ENCODE measurements at regions not wholly inside any gene's neighbourhood (a gene's known extent, or its start where the extent isn't known, plus 50 kb on each side); places are given as distances from the start of the nearest gene placed in this dataset.

DNA sequence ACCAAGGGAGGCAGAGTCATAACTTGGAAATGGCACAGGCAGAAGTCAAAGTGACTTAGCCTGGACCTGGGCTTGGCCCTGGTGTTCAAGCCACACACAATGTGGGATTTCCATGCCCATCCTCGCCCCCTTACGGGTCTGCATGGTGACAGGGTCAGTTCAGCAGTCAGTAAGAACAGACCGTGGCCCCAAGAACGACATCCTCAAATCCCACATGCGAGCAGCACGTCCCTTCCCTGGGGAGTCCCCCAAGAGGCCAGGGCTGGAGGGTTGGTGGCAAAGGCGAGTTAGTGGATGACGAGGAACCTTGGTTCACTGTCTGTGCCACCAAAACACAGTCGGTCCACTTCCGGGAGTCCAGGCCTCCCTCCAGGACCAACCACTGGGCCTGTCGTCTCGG, 93.3 kb upstream of the MGMT start:
- intact Hi-C loops (cut with micrococcal nuclease): no loop called here

DNA sequence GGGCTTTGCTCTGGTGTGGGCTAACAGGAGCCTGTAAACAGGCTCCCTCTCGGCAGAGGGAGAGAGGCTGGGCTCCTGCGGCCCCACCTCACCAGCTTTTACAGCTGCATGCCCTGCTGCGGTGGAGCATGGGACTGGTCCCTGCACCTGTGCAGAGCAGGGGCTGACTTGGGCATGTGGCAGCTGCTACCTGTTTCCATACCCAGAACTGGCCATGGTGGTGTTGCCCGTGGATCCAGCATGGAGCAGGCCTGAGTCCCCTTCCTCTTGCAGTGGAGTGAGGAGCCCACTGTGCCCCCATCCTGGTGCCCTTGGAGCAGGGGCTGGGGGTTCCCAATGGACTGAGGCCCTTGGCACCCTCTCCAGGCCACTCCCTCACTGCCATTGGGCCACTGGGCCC, 91.9 kb upstream of the MGMT start:
- intact Hi-C loops (cut with micrococcal nuclease): no loop called here

DNA sequence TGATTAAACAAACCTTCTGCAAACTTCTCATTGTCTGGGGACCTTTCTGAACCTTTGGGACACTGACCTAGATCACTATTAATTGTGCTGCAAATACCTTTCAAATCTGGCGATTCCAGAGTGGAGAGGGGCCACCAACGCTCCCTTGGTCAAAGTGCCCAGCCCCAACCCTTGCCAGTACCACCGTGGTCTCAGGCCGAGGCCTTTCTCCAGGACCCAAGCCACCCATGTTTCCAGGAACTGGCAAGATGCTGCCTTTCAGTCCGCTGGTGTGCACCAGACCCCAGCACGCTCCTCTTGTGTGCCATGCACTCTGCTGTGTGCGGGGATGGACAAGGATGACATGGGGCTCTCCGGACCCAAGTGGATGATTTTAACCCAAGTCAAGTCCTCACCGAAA, 91.1 kb upstream of the MGMT start:
- intact Hi-C loops (cut with micrococcal nuclease): no loop called here

DNA sequence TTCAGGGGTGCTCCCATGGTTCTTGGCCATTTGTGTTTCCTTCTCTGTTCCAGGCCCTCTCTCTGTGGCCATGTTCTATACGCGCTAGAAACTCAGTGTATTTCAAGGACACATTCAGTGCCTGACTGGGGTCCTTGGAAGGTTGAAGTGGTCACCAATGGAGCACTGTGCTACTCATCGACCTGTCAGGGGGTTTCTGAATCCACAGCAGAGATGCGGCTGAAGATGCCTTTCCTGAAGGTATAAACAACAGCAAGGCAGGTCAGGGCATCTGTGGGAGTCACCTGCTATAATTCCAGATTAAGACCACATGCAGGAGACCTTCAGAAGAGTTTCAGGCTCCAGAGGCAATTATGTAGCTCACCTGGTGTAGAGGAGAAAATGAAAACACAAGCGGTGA, 86.8 kb upstream of the MGMT start:
- intact Hi-C loops (cut with micrococcal nuclease): no loop called here

DNA sequence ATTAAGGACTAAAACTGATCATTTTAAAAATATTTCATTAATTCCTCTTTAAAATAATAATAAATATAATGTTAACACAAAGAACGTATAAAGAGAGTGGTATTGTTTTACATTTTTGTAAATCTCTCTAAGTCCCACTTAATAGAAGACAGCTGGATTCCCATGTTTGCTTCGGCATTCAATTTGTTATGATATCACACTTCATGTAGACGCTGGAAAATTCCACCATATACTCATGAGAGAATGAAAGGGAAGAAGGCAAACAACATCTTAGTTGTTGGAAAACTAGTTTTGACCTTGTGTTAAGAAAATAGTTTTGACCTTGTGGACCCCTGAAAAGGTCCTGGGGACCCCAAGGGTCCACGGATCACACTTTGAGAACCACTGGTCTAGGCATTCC, 85.3 kb upstream of the MGMT start:
- intact Hi-C loops (cut with micrococcal nuclease): no loop called here

DNA sequence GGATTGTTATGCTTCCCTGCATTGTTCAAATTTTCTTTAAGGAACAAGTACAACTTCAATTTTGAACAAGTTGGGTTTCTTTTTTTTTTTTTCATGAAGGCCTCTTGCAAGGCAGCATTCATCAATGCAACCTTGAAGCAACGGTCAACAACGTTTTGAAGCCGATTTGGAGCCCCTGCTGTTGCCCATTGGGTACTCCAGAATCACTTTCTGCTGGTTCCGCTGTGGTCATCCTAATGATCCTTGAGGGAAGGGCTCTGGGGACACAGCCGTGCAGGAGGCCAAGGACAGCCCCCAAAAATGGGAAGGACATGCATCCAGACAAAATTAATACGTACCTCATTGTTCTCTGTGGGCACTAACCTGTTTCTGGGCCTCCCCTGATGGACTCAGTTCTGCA, 84.6 kb upstream of the MGMT start:
- intact Hi-C loops (cut with micrococcal nuclease): no loop called here

DNA sequence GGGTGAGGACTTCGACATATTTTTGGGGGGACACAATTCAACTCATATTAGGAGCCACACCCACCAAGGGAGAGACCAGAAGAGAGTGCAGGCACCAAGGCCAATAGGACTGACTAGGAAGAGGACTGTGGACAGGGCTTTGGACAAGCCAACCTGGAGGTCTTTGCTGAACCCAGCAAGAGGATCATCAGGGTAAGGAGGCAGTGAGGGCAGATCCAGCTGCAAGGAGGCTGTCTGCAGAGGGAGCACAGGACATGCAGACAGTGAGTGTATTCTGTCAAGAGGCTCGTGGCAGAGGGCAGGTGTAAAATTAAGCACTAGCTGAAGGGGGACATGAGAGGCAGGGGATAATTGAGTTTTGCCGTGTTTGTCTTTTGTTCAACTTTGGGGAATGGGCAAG, 83.4 kb upstream of the MGMT start:
- intact Hi-C loops (cut with micrococcal nuclease): no loop called here

DNA sequence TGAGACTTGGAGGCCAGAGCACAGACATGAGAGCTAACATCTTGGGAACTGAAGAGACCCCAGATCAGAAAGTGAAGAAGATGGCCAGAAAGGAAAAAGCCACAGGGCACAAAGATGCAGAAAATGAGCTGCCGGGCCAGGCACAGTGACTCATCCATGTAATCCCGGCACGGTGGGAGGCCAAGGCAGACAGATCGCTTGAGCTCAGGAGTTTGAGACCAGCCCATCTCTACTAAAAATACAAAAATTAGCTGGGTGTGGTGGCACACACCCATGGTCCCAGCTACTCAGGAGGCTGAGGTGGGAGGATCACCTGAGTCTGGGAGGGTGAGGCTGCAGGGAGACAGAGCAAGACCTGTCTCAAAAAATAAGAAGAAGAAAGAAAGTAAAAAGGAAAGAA, 81.4 kb upstream of the MGMT start:
- intact Hi-C loops (cut with micrococcal nuclease): no loop called here

DNA sequence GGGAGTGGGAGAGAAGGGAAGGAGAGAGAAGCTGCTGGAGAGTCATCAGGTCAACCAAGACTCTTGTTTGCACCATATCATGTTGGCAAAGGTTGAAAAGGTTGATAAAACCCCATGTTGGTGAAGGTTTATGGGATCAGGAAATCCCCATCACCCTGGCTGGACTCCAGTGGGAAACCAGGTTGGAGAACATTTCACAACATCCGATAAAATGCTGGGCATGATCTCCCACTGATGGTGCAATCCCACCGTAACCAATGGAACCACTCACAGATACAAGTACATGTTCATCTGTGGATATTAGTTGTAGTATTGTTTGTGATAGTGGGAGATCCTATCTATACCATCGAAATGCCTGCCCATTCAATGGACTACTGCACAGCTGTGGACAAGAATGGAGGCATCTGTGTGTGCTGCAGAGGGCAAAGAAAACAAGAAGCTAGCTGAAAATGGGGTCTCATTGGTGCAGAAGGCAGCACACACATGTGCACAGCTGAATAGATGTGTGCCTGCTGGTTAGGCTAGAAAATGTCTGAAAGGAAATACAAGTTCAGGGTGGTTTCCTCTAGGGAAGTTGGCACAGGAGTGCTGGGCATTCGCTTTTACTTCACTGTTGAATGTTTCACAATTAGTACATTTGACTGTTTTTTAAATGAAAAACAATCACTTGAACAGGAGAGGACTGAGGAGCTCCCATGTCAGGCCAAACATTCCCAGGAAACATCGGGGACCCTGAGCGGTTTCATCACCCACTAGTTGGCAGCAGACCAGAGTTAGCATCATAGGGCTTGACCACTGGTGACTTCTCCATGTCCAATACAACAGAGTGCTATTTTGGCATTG, 80.4 kb upstream of the MGMT start:
- intact Hi-C loops (cut with micrococcal nuclease): no loop called here

DNA sequence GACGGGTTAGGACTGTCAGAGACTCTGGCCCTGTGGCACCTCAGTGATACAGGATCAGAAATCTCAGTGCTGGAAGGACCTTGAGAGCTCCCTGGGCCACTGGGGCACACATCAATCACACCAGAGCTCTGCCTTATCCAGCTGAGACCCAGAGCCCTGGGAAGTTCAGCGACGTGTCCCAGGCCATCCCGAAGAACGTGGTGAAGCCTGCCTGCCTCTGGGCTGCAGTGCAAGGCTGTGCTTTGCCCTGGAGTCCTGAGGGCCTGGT, 79.8 kb upstream of the MGMT start:
- intact Hi-C loops (cut with micrococcal nuclease): no loop called here

DNA sequence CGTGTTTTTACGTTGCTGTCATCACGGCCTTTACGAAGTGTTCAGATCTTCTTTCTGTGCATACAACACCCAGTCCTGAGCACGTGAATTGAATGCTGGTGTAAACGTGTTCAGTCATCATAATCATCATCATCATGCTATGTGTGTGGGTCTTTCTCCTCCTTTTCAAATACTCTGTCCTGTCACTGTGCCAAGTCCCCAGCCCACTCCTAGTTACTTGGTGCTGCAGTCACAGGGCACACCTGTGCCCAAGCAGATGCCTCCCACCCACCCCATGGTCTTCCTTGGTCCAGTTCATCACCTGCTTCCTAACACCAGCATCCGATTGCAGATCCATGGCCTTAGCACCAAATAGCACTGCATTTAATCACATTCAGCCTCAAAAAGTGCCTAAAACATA, 78.6 kb upstream of the MGMT start:
- intact Hi-C loops (cut with micrococcal nuclease): no loop called here

DNA sequence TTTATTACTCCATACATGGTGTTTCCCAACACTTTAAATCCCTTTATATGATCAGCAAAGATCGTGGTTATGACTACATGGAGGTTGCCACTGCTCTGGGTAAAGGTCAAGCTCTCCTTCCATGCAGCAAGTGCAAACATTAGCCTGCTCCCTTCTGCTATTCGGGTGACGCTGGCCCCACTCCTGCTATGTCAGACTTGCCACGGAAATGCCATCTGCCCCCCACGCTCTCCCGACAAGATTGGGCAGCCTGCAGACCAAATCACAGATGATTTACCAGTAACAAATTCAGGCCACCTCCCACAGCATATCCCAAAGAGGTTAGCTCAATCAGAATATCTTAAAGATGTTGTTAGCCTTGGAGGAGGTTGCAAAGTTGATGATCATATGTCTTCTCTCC, 77.8 kb upstream of the MGMT start:
- intact Hi-C loops (cut with micrococcal nuclease): no loop called here

DNA sequence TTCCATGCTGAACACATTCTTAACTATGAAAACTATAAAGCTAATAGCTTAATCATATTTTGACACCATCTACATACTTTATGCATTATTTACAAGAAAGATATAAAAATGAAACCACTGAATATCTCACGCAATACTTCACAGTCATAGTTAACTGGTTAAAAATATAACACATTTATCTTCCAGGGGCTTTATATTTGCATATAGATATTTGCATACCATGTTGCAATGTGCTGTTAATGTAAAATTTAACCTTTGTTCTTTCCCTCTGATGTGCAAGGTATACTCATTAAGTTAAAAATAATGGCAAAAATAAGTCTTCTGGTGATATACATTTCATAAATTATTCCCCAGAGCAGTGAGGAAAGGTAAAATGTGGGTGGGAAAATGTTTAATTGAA, 76.9 kb upstream of the MGMT start:
- intact Hi-C loops (cut with micrococcal nuclease): no loop called here

DNA sequence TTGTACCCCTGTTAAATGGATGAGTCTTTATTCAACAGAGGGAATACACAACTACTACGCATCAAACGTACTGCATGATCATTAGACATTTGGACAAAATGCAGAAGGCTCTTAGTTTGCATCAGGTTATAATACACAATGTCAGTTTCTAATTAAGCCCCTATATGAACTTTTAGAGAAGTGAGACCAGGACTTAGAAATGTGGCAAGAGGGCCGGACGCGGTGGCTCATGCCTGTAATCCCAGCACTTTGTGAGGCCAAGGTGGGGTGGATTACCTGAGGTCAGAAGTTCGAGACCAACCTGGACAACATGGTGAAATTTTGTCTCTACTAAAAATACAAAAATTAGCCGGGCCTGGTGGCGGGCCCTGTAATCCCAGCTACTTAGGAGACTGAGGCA, 76.3 kb upstream of the MGMT start:
- intact Hi-C loops (cut with micrococcal nuclease): no loop called here

DNA sequence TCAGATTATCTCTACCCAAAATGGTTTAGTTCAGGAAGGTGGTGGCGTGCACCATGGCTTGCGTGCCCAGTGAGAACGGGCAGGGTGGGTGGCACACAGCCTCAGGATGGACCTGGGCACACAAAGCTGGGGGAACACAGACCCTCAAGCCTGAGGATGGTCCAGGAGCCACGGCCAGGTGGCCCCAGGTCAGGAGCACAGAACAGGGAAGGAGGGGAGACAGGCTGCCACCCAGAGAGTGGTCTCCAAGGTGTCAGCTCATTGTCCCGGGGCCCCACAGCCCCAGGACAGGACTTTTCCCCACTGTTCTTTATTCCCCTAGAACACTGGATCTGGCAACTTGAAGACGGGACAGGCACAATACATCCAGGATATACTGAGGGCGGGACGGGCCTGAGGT, 75.6 kb upstream of the MGMT start:
- intact Hi-C loops (cut with micrococcal nuclease): no loop called here

DNA sequence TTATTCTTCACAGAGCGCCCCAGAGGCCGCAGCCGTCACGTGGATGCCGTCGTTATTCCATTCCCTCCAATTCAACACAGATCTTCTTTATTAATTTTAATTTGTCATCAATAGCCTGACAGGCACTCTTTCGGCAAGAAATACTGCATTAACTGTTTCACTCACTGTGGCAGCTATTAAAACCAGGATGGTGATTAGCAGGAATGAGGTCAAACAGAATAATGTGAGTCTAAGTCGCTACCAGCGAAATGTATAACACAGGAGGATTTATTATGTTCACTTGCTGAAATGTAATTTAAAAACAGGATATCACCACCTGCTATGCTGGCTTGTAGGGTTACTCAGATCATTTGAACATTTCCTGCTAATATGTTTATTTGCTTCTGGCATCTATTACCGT, 74.2 kb upstream of the MGMT start:
- intact Hi-C loops (cut with micrococcal nuclease): no loop called here

DNA sequence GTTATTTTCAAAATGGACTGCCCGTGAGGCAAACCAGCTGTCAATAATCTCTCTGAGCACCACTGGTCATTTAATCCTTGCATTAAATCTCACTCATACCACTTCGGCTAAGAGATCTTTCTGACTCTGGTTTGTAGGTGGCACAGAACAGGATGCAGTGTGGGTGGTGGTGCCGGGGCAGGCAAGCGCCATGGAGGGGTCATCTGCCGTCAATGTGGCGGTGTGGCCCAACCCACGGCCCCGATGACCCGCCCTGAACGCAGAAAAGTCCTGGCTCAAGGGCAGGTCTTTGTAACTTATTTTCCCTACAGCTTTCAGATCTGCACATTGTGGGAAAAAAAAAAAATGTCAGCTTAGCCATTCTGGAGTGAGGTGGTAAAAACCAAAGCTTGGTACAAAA, 73.2 kb upstream of the MGMT start:
- intact Hi-C loops (cut with micrococcal nuclease): no loop called here

DNA sequence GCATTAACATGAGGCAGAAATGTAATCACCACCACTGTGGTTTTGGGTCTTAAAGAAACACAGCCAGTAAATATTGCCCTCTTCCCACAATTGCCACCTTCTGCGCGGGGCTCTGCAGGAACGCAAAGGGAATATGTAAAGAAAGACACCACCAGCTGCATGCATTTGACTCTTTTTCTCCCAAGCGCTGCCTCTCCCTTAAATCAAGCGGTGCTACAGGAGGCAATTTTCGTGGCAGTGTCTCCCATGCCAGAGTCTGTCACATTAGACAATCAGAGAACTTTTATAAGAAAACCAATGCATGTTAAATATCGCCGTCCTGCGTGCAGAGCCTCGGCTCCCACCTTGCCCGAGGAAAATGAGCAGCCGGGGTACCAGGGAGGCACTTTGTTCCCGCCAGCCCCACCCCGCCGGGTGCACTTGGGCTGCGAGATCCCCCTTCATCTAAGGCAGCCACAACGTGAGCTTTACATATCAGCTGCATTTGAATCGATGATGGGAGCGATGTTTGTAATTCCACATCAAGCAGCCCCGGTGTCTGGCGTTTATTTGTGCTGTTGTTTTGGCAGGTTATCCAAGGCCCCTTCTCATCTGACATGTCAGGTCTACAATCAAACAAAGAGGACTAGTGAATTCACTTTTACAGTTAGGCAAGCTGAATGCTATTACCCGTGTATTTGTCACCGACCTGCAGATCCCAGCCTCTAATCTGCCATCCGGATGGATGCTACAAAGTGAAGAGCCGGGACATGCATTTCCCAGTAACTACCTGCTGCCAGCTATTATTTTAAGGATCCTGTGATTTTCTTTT, 72.3 kb upstream of the MGMT start:
- intact Hi-C loops (cut with micrococcal nuclease): no loop called here

DNA sequence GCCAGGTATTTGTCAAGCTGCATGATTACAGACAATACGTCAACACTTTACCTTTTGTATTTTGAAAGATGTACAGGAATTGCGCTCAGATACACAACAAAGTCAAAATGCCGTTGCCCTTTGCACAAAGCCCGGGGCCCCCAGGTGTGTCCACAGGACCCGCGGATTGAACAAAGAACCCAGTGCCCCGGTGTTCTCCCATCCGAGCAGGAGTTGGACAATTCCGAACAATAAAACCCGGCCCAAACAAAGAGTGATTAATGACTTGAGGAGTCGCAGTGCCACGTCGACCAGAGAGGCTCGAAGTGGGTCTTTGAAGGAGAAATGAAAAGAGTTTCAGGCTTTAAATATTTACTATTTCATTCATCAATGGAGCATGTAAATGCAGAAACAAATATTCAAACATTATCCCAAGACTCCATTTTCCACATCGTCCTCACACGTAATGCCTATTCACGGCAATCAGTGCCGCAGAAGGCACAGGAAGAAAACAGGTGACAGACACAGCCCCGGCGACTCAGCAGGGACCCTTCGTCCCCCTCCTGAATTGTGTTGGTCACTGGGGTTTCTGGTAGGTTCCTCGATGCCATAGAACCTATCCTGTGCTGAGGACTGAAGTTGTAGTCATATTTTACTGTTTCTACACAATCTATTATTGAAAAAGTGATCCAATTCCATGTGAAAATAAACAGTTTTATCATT, 70.9 kb upstream of the MGMT start:
- intact Hi-C loops (cut with micrococcal nuclease): no loop called here

DNA sequence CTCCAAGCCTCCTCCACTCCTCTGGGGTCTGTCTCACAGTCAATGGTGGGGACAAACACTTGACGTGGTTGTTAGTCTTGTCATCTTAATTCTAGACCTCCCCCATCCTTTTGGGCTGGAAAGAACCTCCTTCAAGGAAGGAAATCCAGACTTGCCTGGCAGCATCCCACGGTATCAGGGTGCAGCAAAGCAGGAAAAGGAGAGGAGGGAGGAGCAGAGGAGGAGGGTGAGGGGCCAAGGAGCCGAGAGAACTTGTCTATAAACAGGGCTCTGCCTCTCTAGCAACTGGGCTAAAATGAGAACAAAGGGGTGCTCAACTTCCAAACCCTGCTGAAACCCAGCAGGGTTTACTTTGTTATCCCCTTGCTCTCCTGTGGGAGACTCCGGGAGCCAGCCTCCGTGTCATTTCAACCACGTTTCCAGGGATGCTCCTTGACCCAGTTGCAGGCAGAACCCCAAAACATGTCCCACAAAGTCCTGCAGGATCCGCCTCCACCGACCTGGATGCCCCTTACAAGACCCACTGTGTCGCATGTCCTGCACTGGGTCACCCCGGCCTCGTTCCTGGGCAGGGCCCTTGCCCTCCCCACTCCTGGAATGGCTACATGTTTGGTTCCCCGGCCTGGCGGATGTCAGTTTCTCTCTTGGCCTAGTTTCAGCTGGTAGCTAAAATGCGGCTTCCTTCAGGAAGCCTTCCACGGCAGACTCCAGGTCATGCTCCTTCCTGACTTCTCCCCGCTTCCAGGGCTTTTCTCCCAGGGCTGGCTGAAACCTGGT, 69.7 kb upstream of the MGMT start:
- intact Hi-C loops (cut with micrococcal nuclease): no loop called here

DNA sequence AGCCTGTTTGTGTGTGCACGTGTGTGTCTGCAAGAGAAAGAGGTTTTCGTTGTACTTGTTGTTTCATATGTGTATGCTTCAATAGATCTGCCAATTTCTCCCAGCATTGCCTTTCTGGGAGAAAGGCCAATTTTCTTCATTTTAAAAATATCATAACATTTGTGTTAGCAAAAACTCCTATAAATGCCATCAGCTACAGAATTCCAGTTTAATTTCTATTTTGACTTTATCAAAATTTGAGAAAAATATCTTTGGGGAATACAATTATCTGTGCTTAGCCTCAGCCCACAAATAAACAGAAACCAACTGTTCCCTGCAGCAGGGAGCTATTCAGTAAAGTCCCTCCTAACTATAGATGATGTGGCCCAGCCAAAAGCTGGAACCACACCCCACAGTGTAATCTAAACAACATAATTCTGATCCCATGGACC, 68.3 kb upstream of the MGMT start:
- intact Hi-C loops (cut with micrococcal nuclease): no loop called here

DNA sequence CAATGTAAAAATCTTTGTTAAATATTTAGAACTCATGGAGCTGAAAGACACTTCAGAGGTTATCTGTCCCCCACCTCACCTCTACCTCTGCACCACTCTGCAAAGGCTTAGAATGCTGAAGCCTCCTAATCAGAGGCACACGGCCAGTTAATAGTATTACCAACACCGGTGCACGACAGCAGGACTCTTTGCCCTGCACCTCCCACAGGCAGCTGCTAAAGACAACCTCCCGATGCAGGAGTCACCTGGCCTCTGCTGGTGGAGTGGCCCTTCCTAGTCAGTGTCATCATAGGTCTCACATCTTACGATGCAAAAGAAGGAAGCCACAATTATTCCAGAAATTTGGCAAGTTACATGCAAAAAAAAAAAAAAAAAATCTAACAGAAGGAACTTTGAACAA, 66.6 kb upstream of the MGMT start:
- intact Hi-C loops (cut with micrococcal nuclease): no loop called here
